HG03442 (cell line): ENCODE measurements at regions not wholly inside any gene's neighbourhood (a gene's known extent, or its start where the extent isn't known, plus 50 kb on each side); places are given as distances from the start of the nearest gene placed in this dataset.

Experiments
- ATAC-seq: cut with Tn5 transposase; IDR thresholded peaks from one replicate; pipeline ENCODE4 v1.9.1; 2021; ENCODE audit warnings: mild to moderate bottlenecking, moderate library complexity; ENCODE audit not compliant: unreplicated experiment

- no peak for ATAC-seq
Observed at GRCh38 chr3:193897731-193898180, 238.2 kb upstream of the HES1 start.

DNA sequence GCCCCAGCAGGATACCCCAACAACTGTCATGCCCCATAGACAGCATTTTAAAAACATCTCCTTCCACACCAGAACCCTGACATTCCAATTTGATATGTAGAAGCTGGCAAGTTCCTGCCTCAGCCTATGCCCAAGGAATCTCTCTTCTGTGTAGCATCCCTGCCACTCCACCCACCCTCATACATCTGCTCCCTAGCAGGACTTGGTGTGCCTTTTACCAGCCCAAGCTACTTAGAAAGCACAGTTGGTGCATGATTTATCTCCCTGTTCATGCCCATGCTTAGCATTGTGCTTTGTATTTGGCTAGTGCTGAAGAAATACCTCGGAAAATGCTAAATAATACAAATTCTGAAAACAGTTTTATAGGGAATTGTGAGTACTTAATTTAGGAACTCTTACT is 236.9 kb upstream of the HES1 start:
- no peak for ATAC-seq

- ATAC-seq = no peak
Observed at GRCh38 chr3:193901007-193901406, 234.9 kb upstream of the HES1 start.

GRCh38 chr3:193902607-193903511 is 233.1 kb upstream of the HES1 start:
- ATAC-seq = no peak

- no peak for ATAC-seq
Observed at GRCh38 chr3:193903512-193903817, 232.5 kb upstream of the HES1 start.

GRCh38 chr3:193903966-193904365 is 232.0 kb upstream of the HES1 start:
- ATAC-seq = no peak

DNA sequence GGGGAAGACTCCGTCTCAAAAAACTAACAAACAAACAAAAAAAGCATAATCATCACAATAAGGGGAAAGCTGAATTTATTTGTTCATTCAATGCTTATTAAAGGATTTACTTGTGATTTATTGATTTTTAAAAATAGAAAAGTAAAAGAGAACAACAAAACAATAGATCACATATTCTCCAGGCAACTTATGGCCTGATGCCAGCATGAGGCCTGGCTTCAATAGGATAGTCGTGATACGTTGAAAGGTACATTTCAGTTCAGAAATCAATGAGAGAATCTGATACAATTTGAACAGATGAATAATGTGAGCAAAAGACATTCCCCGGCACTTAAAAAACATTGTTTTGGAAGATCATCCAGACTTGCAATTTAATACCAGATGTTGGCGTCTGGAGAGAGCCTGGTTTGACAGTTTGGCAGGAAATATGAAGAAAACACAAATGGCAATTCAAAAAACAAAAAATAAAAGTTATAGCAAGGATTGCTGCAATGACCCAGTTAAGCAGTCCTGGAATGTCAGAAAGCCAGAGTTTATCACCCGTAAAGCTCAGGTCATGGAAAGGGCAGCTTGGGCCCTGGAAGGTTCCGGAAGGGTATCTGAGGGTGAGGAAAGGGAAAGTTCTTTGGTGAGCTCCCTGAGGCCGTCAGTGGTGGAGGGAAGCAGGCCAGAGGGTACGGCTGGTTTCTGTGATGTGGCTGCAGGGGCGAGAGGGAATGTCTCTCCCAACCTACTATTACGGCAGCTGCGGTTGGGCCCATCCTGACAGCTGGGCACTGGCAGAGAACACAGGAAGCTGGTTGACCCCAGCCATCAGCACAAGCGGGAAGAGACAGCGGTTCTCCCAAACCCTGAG is 230.2 kb upstream of the HES1 start:
- ATAC-seq = no peak

DNA sequence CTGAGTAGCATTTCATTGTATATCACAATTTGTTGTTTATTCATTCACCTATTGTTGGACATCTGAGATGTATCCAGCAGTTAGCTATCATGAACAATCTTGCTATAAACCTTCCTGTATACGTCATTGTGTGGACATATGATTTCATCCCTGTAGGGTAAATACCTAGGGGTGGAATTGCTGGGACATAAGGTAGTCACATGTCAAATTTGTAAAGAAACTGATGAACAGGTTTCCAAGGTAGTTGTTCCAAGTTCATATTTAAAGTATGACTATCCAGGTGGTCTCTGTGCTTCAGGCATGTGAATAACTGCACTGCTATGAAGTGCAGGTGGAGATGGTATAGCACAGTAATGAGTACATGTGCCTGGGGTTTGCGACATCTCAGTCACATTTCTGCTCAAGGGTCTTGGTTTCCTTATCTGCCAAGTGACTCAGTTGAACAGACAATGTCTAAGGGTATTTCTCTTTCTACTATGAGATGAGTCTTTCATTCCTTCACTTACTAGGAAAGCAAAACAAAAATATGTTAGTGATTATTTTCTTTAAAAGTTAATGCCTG is 229.0 kb upstream of the HES1 start:
- no peak for ATAC-seq

- no peak for ATAC-seq
Observed at GRCh38 chr3:193908181-193908744, 227.7 kb upstream of the HES1 start.

DNA sequence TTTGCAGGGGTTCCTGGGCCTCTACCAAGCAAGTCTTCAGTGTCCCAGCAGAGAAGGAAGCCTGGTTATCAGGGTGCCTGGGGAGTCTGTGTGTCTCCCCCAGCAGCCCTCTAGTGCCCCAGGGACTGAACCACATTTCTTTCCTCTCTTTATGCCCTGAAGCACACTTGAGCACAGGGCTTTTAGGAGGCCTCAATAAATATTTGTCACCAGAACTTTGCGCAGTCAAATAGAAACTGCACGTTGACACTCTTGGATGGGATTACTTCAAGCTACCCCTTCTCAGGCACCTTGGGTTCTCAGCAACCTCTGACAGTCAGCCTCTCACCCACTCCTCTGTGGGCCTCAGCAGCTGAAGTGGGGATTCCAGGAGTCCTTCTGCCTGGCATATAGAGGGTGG is 226.6 kb upstream of the HES1 start:
- ATAC-seq = peak; percentile 89

DNA sequence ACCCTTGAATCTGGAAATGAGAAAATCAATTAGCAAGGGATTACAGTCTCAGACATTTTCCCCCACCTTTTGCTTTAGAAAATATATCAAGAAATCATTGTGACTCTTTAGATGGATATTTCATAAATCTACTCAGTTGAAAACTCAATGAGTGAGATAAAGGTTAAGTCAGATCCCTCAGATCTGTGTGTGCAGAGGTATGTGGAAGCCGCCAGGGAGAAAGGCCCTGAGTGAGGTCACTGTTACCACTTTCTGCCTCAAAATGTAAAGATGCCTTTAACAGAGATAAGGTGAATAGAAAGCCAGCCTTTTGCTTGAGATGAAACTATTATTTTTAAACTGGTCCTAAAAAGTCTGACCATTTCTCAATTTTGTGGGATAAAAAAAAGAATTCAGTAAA is 225.6 kb upstream of the HES1 start:
- ATAC-seq = no peak

- no peak for ATAC-seq
Observed at GRCh38 chr3:193910886-193911738, 224.8 kb upstream of the HES1 start.

GRCh38 chr3:193911784-193912340 is 224.1 kb upstream of the HES1 start:
- ATAC-seq = no peak

GRCh38 chr3:193912621-193913178 is 223.2 kb upstream of the HES1 start:
- no peak for ATAC-seq

DNA sequence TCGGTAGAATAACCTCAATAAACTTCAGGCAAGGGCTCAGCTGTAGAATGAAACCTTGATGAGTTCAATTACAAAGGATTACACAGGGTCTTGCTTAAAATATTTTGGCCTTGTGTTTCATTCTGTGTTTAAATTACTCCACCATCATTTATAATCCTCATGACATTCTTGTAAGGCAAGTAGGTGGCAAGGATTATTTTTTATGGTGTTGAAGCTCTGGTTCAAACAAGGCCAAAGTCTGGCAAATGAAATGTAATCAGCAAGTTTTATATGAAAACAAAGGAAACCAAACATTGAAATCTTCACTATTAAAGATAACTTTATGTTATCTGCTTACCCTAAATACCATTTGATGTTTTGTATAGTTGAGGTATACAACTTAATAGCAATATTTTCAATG is 221.3 kb upstream of the HES1 start:
- ATAC-seq = no peak

GRCh38 chr3:193915099-193915498 is 220.8 kb upstream of the HES1 start:
- ATAC-seq = no peak

DNA sequence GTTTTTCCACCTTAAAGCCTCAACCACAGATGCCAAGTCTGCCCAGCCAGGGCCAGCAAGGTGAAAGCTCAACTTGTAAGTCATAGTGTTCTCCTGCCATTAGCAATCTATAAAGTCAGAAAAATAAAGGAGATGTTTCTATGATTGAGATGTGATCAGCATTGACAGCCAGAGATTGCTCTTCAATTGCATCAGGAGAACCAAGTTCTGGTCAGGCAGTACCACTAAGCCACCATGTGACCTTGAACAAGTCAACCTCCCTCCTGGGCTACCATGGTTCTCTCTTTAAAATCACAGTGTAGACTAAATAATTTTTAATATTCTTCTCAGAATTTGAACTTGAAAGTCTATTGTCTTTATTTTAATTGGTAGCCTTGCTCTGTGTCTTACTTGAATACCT is 220.3 kb upstream of the HES1 start:
- no peak for ATAC-seq

- no peak for ATAC-seq
Observed at GRCh38 chr3:193917158-193917557, 218.8 kb upstream of the HES1 start.

- ATAC-seq = no peak
Observed at GRCh38 chr3:193921465-193921864, 214.5 kb upstream of the HES1 start.
